ENCODE measurements at regions not wholly inside any gene's neighbourhood (a gene's known extent, or its start where the extent isn't known, plus 50 kb on each side); places are given as distances from the start of the nearest gene placed in this dataset.

DNA sequence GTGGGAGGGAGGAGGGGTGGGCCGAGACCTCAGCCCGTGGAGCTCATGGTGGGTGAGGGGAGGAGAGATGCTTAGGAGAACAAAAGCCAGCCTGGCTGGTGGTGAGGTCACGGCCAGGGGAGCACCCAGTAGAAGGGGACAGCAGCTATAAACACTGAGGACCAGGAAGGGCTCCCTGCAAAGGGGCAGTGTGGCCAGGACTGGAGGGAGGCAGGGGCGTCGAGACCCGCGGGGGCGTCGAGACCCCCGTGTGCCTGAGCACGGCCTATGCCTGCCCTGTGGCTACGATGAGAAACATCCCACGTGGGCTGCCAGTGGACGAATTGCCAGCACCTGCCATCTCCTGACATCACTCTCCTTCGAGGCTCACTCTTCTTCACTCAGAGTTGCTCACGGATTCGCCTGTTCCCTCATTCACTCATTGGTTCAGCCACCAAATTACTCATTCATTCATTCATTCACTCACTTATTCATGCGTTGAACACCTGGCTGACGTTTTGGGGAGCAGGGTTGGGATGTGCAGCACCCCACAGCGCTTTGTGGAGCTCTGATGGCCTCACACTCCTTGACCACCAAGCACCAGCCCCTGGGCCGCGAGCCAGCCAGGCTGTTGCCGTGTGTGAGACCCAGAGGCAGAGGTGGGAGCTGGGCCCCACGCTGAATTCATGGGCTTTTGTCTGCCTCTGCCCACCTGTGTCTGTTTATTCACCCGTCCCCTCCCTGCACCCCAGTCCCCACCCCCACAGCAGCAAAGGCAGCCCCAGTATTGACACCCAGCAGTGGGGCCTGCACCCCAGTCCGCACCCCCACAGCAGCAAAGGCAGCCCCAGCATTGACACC lies 61.2 kb upstream of the BHLHE23 start:
- DNase-seq = no peak

GRCh38 chr20:63067266-63067635 lies 60.5 kb upstream of the BHLHE23 start:
- DNase-seq = no peak

- no peak for DNase-seq
Observed at GRCh38 chr20:63066506-63067265, 59.9 kb upstream of the BHLHE23 start.

DNA sequence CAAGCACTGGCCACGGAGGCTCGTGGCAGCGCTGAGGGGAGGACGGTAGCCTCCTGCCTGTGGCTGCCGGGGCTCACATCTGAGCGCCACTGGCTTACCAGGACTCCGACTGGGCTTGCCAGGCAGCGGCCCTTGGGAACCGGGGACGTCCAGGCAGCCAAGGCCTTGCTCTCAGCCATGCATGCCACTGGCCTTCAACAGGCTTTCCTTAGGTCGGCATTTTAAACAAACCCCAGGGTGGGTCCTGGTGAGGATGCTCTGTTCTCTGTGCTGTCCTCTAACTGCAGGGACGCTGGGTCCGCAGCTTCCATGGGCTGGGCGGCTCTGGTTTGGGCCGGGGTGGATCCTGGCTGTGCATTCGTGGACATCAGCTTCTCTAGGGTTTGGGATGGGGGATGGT lies 59.1 kb upstream of the BHLHE23 start:
- peak; percentile 37 for DNase-seq

- DNase-seq = peak; percentile 41
Observed at GRCh38 chr20:63064745-63065711, 58.3 kb upstream of the BHLHE23 start.

DNA sequence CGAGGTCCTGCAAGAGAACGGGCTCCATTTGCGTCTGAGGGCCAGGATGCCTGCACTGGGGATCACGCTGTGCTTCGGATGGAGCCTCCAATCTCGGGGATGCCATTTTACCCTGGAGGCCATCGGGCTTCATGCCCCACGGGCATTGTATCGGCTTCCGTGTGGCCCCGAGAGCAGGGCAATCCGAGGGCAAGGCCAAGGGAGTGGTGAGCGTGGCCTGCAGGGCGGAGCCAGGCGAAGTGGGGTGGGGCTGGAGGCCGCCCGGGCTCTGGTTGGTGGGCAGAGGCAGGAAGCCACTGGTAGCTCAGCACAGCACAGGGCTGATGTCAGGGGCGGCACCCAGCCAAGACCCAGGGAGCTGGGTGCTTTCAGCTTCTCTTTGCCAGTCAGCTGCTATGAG lies 57.5 kb upstream of the BHLHE23 start:
- DNase-seq = peak; percentile 37

DNA sequence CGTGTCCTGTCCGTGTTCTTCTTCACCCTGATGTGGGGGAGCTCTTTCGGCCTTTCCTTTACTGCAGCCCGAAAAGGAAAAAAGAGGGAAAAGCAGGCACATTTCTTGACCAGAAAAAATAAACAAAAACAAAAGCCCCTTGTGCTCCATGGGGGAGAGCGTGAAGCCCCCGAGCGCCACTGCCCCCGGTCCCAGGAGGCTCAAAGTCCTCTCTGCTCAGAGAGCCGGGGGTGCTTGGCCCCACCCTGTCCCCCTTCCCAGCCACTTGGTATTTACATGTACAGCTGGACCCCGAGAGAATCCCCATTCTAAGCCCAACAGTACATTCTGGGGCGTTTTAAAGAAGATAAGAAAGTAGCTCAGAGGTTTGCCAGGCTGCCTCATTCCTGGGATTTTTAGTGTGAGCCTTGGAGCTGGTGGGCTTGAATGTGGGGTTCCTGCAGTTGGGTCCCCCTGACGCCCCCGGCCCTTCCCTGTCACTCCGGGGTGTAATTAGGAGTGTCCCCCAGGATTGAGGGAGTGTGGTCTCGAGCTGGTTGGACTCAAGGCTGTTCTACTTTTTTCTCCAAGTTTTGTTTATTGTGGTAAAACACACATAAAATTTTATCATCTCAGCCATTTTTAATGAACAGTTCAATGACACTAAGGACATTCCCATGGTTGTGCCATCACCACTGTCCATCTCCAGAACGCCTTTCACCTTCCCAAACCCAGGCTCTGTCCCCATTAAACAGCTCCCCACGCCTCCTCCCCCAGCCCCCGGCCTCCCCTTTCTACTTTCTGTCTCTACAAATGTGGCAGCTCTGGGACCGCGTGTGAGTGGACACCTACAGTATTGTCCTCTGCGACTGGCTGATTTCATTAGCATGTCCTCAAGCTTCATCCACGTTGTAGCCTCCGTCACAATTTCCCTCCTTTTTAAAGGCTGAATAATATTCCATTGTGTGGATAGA lies 55.7 kb upstream of the BHLHE23 start:
- peak; percentile 20 for DNase-seq

GRCh38 chr20:63061771-63062100 lies 55.0 kb upstream of the BHLHE23 start:
- DNase-seq = peak; percentile 10

DNA sequence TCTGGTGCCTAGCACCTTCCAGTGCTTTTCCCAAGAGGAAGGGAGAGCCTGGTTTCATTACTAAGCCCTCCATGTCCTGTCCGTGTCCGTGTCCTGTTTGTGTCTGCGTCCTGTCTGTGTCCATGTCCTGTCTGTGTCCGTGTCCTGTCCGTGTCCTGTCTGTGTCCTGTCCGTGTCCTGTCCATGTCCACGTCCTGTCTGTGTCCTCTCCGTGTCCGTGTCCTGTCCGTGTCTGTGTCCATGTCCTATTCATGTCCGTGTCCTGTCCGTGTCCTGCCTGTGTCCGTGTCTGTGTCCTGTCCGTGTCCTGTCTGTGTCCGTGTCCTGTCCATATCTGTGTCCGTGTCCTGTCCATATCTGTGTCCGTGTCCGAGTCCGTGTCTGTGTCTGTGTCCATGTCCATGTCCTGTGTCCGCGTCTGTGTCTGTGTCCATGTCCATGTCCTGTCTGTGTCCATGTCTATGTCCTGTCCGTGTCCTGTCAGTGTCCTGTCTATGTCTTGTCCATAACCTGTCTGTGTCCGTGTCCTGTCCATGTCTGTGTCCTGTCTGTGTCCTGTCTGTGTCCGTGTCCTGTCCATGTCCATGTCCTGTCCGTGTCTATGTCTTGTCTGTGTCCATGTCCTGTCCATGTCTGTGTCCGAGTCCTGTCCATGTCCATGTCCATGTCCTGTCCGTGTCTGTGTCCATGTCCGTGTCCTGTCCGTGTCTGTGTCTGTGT lies 54.4 kb upstream of the BHLHE23 start:
- DNase-seq = peak; percentile 41

GRCh38 chr20:63060057-63060991 lies 53.6 kb upstream of the BHLHE23 start:
- peak; percentile 85 for DNase-seq

DNA sequence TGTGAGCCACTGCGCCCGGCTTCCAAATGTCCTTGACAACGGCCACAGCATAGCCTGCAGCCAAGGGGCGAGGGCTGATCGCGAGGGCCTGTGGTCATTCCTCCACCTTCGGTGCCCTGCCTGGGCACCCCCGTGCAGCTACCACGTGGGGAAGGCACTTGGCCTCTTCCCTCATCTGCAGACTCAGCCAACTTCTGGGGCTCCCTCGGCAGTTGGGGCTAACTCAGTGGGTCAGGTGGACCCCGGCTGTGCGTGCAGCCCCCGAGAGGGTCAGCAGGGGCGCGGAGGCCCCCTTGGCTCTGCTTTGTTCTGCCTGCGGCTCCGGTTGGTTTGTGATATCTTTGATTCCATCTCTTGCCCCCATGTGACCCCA lies 52.9 kb upstream of the BHLHE23 start:
- DNase-seq = peak; percentile 43

DNA sequence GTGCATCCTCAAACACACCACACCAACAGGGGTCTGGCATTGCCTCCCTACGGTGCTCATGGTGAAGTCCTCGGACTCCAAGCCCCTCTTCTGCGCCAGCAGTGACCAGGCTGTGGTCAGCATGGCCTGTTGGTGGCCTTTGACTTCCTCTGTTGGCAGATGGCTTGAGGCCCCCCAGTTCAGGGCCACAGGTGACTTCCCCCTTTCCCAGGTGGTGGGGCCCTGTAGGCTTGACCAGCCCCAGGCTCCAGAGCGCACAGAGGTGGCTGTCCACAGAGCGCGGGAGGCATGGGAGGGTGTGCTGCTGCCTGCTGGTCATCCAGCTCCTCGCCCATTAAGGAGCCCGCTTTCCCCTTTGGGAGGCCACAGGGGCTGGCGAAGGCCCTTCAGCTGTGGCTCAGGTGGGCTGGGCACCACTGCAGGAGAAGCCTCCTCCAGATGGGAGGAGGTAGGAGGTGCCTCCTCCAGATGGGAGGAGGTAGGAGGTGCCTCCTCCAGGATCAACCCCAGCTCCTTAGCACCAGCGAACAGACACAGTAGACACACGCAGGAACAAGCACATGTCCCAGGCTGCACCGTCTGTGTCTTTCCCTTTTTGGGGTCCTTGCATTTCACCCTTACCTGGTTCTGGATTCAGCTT lies 52.1 kb upstream of the BHLHE23 start:
- DNase-seq = peak; percentile 42

DNA sequence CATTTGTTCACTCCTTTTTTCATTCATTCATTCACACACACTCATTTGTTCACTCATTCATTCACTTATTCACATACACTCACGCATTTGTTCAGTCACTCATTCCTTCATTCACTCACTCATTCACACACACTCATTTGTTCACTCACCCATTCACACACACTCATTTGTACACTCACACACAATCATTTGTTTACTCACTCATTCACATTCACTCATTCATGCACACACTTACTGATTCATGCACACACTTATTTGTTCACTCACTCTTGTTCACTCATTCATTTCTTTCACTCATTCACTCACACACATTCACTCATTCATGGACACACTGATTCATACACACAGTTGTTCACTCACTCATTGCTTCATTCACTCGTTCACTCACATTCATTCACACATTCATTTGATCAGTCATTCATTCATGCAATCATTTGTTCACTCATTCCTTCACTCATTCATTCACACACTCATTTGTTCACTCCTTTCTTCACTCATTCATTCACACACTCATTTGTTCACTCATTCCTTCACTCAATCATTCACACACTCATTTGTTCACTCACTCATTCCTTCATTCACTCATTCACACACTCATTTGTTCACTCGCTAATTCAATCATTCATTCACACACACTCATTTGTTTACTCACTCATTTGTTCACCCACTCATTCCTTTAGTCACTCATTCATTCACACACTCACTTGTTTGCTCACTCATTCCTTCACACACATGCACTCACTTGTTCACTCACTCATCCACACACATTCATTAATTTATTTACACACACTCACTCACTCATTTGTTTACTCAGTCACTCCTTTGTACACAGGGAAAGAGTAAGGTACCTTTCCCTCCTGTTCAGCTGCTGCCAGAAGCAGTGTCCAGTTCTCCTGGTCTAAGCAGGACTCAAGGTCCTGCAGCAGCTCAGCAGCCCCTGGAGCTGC lies 50.7 kb upstream of the BHLHE23 start:
- DNase-seq = peak; percentile 22

DNA sequence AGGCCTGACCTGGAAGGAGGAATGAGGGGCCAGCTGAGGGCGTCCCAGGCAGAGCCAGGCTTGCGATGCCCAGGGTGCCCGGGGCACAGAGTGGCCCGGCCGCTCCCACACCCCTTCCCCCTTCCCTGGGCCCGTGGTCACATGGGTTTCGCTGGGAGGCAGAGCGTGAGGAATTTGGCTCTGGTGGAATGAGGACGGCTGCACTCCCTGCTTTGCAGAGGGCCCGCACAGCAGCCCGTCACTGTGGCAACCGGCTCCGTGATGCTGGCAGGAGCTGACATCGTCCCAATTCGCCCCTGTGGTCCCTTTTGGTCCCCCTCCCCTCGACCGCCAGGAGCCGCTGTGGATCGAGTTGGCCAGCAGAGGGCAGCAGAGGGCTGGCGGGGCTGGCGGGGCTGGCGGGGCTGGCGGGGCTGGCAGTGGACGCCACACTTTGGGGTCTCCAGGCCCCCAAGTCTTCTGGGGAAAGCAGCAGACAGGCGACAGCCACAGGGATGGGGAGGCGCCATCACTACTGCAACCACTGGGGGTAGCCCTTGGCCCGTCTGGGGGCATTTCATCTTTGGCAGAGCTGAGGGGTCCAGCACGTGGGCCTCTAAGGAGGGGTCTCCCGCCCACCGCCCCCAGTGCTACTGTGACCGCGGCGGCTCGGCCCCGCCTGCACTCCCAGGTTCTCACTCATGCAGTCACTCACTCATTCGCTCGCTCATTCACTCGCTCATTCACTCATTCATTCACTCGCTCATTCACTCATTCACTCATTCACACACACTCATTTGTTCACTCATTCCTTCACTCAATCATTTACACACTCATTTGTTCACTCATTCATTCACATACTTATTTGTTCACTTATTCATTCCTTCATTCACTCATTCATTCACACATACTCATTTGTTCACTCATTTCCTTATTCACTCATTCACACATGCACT lies 49.7 kb upstream of the BHLHE23 start:
- DNase-seq = peak; percentile 73

All from islet precursor cell (in vitro differentiated cells).